GM18519 (cell line): ENCODE measurements at regions not wholly inside any gene's neighbourhood (a gene's known extent, or its start where the extent isn't known, plus 50 kb on each side); places are given as distances from the start of the nearest gene placed in this dataset.

Experiments used
- ATAC-seq: cut with Tn5 transposase; IDR thresholded peaks from one replicate; pipeline ENCODE4 v1.9.1; 2021; ENCODE audit warnings: mild to moderate bottlenecking, moderate library complexity; ENCODE audit not compliant: unreplicated experiment, low FRiP score

- no peak for ATAC-seq
These were observed 181.5 kb downstream of the IRS2 start for GRCh38 chr13:109604894-109605293.

- no peak for ATAC-seq
These were observed 184.0 kb downstream of the IRS2 start for GRCh38 chr13:109602356-109602755.

DNA sequence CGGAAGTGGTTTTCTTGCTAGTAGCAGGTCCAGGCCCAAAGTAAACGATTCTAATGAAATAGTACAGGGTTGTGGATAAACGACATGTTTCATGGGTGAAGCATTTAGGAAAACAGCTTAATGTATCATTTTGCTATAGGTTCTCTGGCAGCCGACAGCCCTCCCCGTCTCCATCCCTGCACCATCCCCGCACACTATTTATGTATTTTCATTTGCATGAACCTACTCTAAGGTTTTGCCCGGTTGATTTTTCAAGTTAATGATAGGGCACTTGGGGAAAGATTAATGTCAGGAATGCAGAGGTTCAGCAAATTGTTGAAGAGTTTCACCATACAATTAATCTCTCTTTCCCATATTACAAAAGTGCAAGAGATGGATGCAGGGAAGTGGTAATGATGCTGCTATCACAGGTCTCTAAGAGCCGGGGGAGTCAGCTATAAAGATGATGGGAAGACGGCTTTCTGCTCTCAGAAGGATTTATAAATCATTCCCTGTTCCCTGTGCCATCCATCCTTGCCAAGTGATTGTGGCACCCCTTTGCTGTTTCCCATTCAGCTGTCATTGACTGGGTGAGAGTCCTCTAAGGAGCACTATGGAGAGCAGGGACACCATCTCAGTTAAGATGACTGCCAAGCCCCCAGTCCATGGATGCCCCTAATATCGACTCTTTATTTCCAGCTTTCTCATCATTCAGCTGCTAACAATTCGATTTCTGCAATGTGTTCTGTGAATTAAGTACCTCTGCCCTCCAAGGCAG lies 186.3 kb downstream of the IRS2 start:
- ATAC-seq = no peak

GRCh38 chr13:109595471-109595870 lies 190.9 kb downstream of the IRS2 start:
- ATAC-seq = no peak

- ATAC-seq = no peak
These were observed 193.2 kb downstream of the IRS2 start for GRCh38 chr13:109593230-109593629.

DNA sequence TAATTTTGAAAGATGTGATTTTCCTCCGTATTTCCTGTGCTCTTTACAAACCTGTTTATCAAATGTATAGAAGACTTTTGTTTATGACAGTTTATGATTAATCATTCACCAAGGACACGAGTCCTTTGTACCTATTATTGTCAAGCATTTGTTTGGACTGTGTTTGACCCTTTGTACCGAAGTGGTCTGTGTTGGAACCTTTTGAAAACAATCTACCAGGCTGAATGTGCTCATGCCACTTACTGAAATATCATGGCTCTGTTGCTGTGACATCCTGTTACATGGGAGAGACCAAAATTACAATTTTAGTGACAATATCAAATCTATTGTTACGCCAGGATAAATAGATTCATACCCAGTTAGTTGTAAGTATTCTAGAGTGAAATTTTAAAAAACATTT lies 193.6 kb downstream of the IRS2 start:
- no peak for ATAC-seq

DNA sequence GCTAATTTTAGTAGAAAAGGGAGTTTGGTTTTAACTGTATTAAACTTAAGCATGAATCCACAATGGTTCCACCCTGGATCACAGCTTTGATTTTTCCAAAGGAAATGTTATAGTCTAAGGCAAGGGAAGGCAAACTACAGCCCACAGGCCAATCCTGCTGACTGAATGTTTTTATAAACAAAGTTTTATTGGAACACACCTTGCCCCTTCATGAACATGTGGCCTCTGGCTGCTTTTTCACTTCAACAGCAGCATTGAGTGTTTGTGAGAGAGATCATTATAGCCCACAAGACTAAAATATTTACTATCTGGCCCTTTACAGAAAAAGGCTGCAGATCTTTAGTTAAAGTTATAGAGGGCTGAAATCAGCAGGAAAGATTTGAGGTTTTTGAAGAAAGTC lies 198.7 kb downstream of the IRS2 start:
- no peak for ATAC-seq

DNA sequence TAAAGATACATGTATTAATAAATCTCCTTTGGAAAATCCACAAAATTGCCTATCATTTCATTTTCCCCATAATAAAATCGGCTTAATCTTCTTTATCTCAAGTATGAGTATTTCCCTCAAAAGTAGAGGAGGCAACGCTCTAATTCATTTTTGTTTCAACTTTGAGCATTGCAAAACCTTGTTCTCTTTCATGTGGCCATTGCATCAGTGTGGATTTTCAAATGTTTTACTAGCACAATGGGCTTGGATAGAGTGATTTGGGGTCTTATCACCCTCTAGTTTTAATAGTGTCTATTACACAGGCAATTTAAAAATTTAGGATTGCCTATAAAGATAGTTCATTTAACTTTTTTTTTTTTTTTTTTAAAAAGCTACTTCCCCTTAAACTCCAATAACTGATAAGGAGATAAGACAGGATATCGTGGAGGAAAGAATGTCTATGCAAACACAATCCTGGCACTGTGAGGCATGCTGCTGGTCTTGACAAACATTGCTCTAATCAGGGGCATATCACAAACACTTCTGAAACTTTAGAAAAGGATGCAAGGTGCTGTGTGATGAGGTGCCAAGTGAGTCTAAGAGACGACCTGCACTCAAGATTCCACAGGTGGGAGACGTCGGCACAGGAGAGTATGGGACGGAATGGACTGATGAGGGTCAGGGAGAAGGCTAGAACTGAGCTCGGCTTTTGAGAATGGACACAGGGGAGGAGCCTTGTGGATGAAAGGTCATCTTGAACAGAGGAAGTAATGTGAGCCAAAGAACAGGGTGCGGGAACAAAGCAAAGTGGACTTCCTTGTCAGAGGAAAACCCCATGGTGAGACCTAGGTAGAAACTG lies 199.7 kb downstream of the IRS2 start:
- ATAC-seq = no peak

DNA sequence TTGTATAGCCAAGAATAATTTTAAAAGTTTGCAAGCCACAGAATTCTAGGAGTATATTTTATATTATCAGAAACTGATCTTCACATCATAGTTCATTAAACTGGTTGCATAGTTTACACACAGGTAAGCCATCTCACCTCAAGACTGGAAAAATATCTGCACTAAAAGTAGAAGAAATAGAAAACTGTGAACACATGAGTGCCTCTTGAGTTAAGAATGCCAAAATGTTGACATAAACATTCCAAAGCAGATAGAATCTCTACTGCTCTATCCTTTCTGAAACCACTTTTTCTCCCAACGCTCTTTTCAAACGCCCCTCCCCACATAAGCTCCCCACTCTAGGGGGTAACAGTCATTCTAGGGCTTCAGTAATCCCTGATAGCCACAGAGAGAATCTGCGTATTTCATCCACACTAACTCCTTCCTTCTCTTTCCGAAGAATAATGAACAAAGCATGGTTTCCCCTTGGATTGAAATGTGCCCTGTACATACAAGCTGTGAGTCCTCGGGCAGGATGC lies 201.5 kb downstream of the IRS2 start:
- ATAC-seq = no peak

- ATAC-seq = no peak
These were observed 209.1 kb downstream of the IRS2 start for GRCh38 chr13:109577191-109577700.

DNA sequence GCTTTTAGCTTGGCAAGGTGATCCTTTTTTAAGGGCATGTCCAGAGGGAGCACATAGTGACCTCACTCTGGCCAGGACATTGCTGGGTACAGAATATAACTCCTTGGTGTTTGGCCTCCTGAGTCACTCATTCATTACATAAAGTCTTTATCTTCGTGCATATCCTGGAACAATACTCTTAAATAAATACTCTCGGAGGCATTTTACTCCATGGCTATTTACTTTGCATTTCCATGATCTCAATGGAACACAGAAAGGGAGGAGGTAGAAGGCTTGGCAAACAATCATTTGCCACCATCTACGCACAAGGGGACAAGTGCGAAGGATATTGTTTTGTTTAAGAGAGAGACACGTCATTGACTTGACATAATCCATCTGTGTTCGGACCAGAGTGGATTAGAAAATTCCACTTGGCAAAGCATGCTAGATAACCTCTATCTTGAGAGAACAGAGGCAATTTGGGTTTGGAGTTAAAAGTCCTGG lies 210.0 kb downstream of the IRS2 start:
- ATAC-seq = no peak

DNA sequence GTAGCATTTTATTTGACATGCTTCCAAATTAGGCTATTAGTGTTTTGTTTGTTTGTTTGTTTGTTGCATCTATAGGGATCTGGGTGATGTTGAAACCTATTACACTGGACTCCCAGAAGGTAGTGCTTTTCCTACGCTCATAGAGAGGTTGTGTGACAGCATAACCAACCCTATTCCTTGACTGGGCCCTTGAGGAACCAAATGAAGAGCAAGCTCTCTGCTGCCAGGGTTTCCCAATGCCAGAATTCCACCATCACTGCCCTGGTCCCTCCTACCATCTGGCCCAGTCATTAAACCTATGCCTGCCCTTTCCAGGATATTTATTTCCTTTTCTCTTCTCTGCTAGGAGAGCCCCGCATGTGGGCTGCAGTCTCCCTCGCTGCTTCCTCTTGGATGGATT lies 210.6 kb downstream of the IRS2 start:
- ATAC-seq = no peak

DNA sequence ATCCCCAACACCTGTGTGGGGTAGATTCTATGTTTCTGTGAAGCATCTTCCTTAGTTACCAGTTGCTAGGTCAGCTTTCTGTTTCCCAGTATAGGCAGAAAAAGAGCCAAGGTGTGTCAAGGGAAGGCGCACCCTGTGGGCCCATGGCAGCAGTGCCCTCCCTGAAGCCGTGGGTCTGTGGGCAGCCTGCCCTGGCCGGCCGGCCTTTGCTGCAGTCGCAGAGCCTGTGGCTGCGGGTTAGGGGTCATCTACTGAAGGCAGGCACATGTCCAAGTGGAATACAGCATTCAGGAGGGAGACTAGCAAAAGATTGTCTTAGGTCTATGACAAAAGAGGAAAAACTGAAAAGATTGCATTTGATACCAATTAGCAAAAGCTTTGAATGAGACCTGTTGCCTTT lies 214.0 kb downstream of the IRS2 start:
- no peak for ATAC-seq

DNA sequence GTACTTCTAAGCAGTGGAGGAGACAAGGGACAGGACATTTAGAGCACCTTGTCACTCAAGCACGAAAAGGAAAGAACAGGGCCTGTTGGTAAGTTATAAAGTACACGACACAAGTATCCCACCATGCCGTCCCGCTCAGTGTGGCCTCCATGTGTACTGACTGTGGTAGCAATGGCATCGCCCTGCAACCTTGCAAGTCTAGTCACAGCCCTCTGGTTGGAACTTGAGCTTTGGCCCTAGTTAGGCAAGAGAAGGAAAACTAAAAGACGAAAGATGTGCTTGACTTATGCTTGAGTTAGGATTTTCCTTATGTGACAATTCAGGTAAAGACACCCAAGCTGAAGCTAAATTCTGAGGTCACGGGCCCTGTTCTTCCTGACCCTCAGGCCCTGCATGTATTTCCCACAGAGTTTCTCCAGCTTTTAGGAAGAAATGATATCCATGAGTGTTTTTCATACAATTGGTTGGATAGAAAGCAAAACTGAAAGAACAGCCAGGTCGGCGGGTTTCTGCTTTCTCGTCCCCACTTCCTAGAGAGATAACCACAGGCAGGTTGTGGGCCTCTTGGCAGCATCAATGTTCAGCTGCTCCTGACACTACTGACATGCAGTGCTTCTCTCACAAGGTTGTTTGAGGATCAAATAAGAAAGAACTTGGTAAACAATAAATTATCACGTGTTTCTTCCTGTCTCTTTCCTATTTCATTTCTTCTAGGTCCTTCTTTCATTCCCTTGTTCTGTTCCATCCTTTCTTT lies 216.2 kb downstream of the IRS2 start:
- ATAC-seq = peak; percentile 97

- no peak for ATAC-seq
These were observed 218.0 kb downstream of the IRS2 start for GRCh38 chr13:109568339-109568818.

DNA sequence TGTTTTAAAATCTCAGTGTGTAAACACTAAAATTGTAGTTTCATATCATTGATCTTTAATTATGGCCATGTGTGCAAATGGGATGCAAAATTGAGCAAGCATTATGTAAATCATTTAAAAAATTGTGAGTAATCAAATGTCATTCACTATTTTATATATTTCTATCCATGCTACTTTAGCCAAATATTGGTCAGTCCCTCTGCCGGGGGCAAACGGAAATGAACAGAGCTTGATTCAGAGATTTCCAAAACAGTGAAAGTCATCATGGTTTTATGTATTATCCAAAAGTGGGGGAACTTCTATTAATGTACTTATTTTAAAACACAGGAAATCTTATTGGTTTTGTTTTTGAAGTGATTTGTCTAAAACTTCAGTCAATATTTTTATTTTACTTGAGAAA lies 219.1 kb downstream of the IRS2 start:
- no peak for ATAC-seq

DNA sequence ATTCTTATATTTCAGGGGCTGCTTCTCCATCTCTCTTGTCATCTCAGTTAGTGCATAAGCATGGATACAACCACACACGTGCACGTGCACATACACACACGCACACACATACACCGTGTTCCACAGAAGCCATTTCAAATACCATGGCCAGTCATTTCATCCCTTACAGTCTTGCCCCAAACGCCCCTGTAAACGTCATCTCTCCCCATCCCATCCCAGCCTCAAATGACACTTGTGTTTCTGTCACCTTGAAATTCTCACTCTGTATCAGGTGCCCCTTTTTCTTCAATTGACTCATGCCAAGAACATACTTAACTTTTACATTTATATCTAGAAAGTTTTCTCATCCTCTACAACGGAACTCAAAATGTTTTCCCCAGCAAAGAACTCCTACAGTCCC lies 220.5 kb downstream of the IRS2 start:
- ATAC-seq = no peak

- ATAC-seq = peak; percentile 18
These were observed 238.0 kb downstream of the IRS2 start for GRCh38 chr13:109548374-109548773.

- peak; percentile 75 for ATAC-seq
These were observed 238.4 kb downstream of the IRS2 start for GRCh38 chr13:109547942-109548341.

- ATAC-seq = no peak
These were observed 240.5 kb downstream of the IRS2 start for GRCh38 chr13:109545931-109546330.
